Astrocyte of the spinal cord (primary cell): ENCODE measurements at regions not wholly inside any gene's neighbourhood (a gene's known extent, or its start where the extent isn't known, plus 50 kb on each side); places are given as distances from the start of the nearest gene placed in this dataset.

Experiments
- DNase-seq: peaks from one replicate; pipeline ENCODE4 v3.0.0; 2011; ENCODE audit warnings: low read depth, low spot score
- H3K4me3 ChIP-seq: 2 replicates; pipeline ENCODE4 v1.5.1; 2011; ENCODE audit warnings: low read depth, mild to moderate bottlenecking, low read length, moderate library complexity
- CTCF ChIP-seq: IDR thresholded peaks from 2 replicates; pipeline ENCODE4 v1.5.1; 2012; ENCODE audit warnings: low read depth, mild to moderate bottlenecking, low read length, inconsistent platforms
- in situ Hi-C: cut with HindIII; loops from 2 replicates; pipeline ENCODE4 v1.10.0; 2017; ENCODE audit warnings: low sequenced_read_pairs

GRCh38 chr2:138175066-138175465 is 210.8 kb downstream of the HNMT start:
- no peak overlapping the region for H3K4me3 ChIP-seq
- no peak for DNase-seq
- TF ChIP-seq CTCF: no peak
- in situ Hi-C loops: no loop called here

GRCh38 chr2:138176862-138177439 is 212.7 kb downstream of the HNMT start:
- no peak for TF ChIP-seq CTCF
- in situ Hi-C loops: no loop called here
- H3K4me3 ChIP-seq: no peak overlapping the region
- no peak for DNase-seq

GRCh38 chr2:138177693-138178092 is 213.4 kb downstream of the HNMT start:
- DNase-seq: no peak
- no peak for TF ChIP-seq CTCF
- in situ Hi-C loops: no loop called here
- no peak overlapping the region for H3K4me3 ChIP-seq

- peak; percentile 22 for TF ChIP-seq CTCF
- no peak overlapping the region for H3K4me3 ChIP-seq
- in situ Hi-C loops: no loop called here
- no peak for DNase-seq
Observed at GRCh38 chr2:138180692-138181386, 216.6 kb downstream of the HNMT start.

- no peak for DNase-seq
- H3K4me3 ChIP-seq: no peak overlapping the region
- in situ Hi-C loops: no loop called here
- no peak for TF ChIP-seq CTCF
Observed at GRCh38 chr2:138182250-138182936, 218.1 kb downstream of the HNMT start.

- DNase-seq: no peak
- TF ChIP-seq CTCF: no peak
- no peak overlapping the region for H3K4me3 ChIP-seq
- in situ Hi-C loops: no loop called here
Observed at GRCh38 chr2:138182937-138183312, 218.7 kb downstream of the HNMT start.
